PC-9 (cell line): ENCODE measurements at regions not wholly inside any gene's neighbourhood (a gene's known extent, or its start where the extent isn't known, plus 50 kb on each side); places are given as distances from the start of the nearest gene placed in this dataset.

Source experiments
- EZH2 ChIP-seq: fragments of 200-600 bp; sonication (generic); IDR thresholded peaks from 2 replicates; pipeline ENCODE4 v1.8.0; 2017; ENCODE audit warnings: antibody characterized with exemption, low read depth
- TF ChIP-seq, protein P1 (sequence below): fragments of 200-600 bp; sonication (generic); conservative IDR thresholded peaks from 2 replicates; pipeline ENCODE4 v1.6.1; 2017; ENCODE audit warnings: mixed run types, antibody characterized with exemption, mild to moderate bottlenecking, moderate library complexity

DNA sequence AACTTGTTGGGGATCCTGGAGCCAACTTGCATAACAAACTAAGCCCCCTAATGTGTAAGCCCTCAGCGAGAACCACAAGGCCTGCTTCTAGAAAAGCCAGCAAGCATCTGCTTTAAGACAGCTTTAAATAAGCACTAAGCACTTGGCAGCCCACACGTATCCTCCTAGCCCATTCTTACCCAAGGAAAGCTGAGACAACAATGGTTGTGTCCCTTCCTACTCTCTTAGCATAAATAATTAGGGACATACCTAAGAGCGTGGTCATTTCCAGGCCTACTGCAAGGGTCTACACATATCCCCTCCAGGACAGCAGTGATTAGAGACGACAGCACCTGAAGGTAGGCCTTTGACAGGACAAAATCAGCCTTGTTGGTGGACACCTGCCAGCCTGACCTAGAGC is 322.8 kb upstream of the PPARGC1A start:
- TF ChIP-seq, protein P1, sequence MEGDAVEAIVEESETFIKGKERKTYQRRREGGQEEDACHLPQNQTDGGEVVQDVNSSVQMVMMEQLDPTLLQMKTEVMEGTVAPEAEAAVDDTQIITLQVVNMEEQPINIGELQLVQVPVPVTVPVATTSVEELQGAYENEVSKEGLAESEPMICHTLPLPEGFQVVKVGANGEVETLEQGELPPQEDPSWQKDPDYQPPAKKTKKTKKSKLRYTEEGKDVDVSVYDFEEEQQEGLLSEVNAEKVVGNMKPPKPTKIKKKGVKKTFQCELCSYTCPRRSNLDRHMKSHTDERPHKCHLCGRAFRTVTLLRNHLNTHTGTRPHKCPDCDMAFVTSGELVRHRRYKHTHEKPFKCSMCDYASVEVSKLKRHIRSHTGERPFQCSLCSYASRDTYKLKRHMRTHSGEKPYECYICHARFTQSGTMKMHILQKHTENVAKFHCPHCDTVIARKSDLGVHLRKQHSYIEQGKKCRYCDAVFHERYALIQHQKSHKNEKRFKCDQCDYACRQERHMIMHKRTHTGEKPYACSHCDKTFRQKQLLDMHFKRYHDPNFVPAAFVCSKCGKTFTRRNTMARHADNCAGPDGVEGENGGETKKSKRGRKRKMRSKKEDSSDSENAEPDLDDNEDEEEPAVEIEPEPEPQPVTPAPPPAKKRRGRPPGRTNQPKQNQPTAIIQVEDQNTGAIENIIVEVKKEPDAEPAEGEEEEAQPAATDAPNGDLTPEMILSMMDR: no peak
- no peak for TF ChIP-seq EZH2
